K562 (cell line): ENCODE measurements at regions not wholly inside any gene's neighbourhood (a gene's known extent, or its start where the extent isn't known, plus 50 kb on each side); places are given as distances from the start of the nearest gene placed in this dataset.

Source experiments
- CBX3 ChIP-seq, 2 experiments: IDR thresholded peaks; 1 replicate in 1 of 2; 2 replicates in 1 of 2; pipeline ENCODE4 v1.6.1; 2012; ENCODE audit warnings: inconsistent platforms in 2 of 2, low read length in 2 of 2, borderline replicate concordance in 1 of 2, control low read depth in 1 of 2
- CREB1 ChIP-seq, 2 experiments: sonication (generic) in 1 of 2; formaldehyde crosslinking in 1 of 2; IDR thresholded peaks; 2 replicates each; pipeline versions ENCODE4 v1.6.1 to v1.8.0; 2012 to 2022; ENCODE audit warnings: inconsistent platforms in 1 of 2, mild to moderate bottlenecking in 1 of 2, missing genetic modification reagents in 1 of 2, moderate library complexity in 1 of 2
- EZH2 ChIP-seq: IDR thresholded peaks from 2 replicates; pipeline ENCODE4 v1.6.1; 2012; ENCODE audit warnings: low read depth, mild to moderate bottlenecking, inconsistent platforms, low read length, borderline replicate concordance
- POLR2AphosphoS5 ChIP-seq: IDR thresholded peaks from 2 replicates; pipeline ENCODE4 v1.6.1; 2011; ENCODE audit warnings: mild to moderate bottlenecking, low read depth, low read length, moderate library complexity; ENCODE audit not compliant: control insufficient read depth, insufficient read depth
- RAD21 ChIP-seq, 2 experiments: fragments of 250-450 bp in 1 of 2; fragments of 450-650 bp in 1 of 2; sonication (Bioruptor Pico) in 1 of 2; formaldehyde crosslinking in 1 of 2; IDR thresholded peaks in 1 of 2; conservative IDR thresholded peaks in 1 of 2; 2 replicates each; pipeline versions ENCODE4 v1.4.0 to v1.8.0; 2020 to 2022; ENCODE audit warnings: mild to moderate bottlenecking in 2 of 2, moderate library complexity in 1 of 2
- RNF219 ChIP-seq: fragments of 250-450 bp; sonication (Bioruptor Pico); IDR thresholded peaks from 2 replicates; pipeline ENCODE4 v1.5.0; 2022; ENCODE audit warnings: mild to moderate bottlenecking
- ZBTB33 ChIP-seq: sonication (generic); formaldehyde crosslinking; IDR thresholded peaks from 2 replicates; pipeline ENCODE4 v1.8.1; 2023; ENCODE audit warnings: mild to moderate bottlenecking, missing genetic modification reagents
- ZNF174 ChIP-seq: fragments of 250-450 bp; sonication (Bioruptor Pico); IDR thresholded peaks from 2 replicates; pipeline ENCODE4 v1.4.0; 2020; ENCODE audit warnings: mild to moderate bottlenecking
- ZNF263 ChIP-seq: sonication (generic); formaldehyde crosslinking; IDR thresholded peaks from 2 replicates; pipeline ENCODE4 v1.8.0; 2022; ENCODE audit warnings: mild to moderate bottlenecking, missing genetic modification reagents, borderline replicate concordance
- ZNF699 ChIP-seq: fragments of 250-450 bp; sonication (Bioruptor Pico); IDR thresholded peaks from 2 replicates; pipeline ENCODE4 v1.8.0; 2021; ENCODE audit warnings: mild to moderate bottlenecking, moderate library complexity; ENCODE audit not compliant: insufficient replicate concordance
- ZNF785 ChIP-seq: fragments of 250-450 bp; sonication (Bioruptor Pico); IDR thresholded peaks from 2 replicates; pipeline ENCODE4 v1.4.0; 2020; ENCODE audit warnings: mild to moderate bottlenecking

- TF ChIP-seq POLR2AphosphoS5 = no peak
- no peak for TF ChIP-seq CBX3 (IDR thresholded peaks at IDR 0.05; ENCODE audit: borderline replicate concordance in 1 of 2, low read length in 2 of 2)
- TF ChIP-seq RAD21 (CRISPR knock-in tag; conservative IDR thresholded peaks at IDR 0.05 in 1 of 2, IDR thresholded peaks at IDR 0.05 in 1 of 2) = no peak
- no peak for TF ChIP-seq CREB1 (IDR thresholded peaks at IDR 0.05)
- no peak for TF ChIP-seq CREB1 (CRISPR knock-in tag; IDR thresholded peaks at IDR 0.05)
- TF ChIP-seq ZNF174 (CRISPR knock-in tag) = no peak
- no peak for TF ChIP-seq ZNF263 (CRISPR knock-in tag)
- TF ChIP-seq ZNF699 (CRISPR knock-in tag) = no peak
- no peak for TF ChIP-seq EZH2
- TF ChIP-seq RNF219 (CRISPR knock-in tag) = no peak
- TF ChIP-seq ZBTB33 (CRISPR knock-in tag) = no peak
- no peak for TF ChIP-seq ZNF785 (CRISPR knock-in tag)
Measured at GRCh38 chr1:209335178-209335577, 248.3 kb upstream of the CAMK1G start.
